ENCODE measurements at regions not wholly inside any gene's neighbourhood (a gene's known extent, or its start where the extent isn't known, plus 50 kb on each side); places are given as distances from the start of the nearest gene placed in this dataset.

DNA sequence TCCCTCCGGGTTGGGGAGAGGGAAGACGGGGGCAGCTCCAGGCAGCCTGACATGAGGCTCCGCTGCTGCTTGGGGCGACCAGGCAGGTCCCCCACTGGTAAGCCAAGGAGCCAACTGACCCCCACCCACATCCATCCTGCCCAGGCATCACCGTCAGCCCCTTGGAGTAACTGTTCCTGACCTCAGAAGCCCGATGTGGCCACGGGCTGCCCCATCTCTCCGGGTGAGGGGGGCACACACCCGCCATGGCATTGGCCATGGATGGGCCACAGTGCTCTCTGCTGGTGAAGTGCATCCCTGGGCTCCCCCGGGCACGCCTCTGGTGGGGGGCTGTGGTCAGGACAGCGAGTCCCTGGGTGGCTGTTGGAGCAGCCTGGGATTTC lies 100.0 kb downstream of the CRYAA start:
- Histone ChIP-seq H3K27me3 (peaks cover 0 to 14% of the 10 kb centered on the region in 2 donors), H3K9me3 (no peaks in the 10 kb centered on the region), H3K4me3 (no peak overlapping the region), H3K4me1 (no peaks in the 10 kb centered on the region), H3K36me3 (no peaks in the 10 kb centered on the region), H3K27ac (no peak overlapping the region)
- intact Hi-C loops (cut with DNase I; ENCODE audit: low total_unique reads): no loop called here
- TF ChIP-seq POLR2AphosphoS5 (IDR thresholded peaks at IDR 0.05) (no peak), POLR2A (IDR thresholded peaks at IDR 0.05) (no peak)
- TF ChIP-seq, protein P1, sequence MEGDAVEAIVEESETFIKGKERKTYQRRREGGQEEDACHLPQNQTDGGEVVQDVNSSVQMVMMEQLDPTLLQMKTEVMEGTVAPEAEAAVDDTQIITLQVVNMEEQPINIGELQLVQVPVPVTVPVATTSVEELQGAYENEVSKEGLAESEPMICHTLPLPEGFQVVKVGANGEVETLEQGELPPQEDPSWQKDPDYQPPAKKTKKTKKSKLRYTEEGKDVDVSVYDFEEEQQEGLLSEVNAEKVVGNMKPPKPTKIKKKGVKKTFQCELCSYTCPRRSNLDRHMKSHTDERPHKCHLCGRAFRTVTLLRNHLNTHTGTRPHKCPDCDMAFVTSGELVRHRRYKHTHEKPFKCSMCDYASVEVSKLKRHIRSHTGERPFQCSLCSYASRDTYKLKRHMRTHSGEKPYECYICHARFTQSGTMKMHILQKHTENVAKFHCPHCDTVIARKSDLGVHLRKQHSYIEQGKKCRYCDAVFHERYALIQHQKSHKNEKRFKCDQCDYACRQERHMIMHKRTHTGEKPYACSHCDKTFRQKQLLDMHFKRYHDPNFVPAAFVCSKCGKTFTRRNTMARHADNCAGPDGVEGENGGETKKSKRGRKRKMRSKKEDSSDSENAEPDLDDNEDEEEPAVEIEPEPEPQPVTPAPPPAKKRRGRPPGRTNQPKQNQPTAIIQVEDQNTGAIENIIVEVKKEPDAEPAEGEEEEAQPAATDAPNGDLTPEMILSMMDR (IDR thresholded peaks at IDR 0.05): no peak
- DNase-seq (ENCODE audit: low spot score in 2 of 2): no peak

DNA sequence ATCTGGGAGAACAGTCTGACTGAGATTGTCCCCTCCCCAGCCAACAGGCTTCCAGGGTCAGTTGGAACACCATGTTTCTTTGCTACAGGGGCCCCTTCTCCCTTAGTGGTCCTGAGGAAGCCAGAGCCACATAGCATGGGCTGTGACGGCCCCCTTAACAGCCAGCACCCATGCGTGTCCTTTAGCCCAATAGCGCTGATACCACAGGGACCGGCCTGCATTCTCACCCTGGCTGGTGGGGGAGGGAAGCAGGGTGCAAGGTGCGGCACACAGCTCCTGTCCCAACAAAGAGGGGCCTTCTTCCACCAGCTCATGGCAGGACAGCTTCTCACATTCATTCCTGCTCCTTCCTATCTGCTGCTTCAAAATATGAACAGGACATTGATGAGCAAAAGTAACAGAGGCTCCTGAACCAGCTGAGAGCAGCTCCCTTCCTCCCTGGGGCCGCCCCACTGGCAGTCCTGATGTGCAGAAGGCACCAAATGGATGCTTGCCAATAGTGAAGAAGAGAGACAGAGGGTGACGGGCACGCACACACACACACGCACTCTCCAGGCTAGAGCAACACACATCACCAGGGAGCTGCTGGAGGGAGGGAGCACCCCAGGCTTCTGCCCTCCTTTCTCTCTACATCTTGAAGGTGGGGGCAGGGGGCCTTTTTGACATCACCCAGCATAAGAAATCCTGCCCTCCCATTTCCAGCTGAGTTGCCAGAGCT lies 99.4 kb downstream of the CRYAA start:
- no peaks in the 10 kb centered on the region for H3K9me3 ChIP-seq
- peaks cover 0 to 11% of the 10 kb centered on the region in 2 donors for H3K27me3 ChIP-seq
- no peak overlapping the region for H3K4me3 ChIP-seq
- no peaks in the 10 kb centered on the region for H3K36me3 ChIP-seq
- peak overlapping the region in 1 of 2 donors; percentile 84 for H3K27ac ChIP-seq
- no peaks in the 10 kb centered on the region for H3K4me1 ChIP-seq
- intact Hi-C loops (cut with DNase I; ENCODE audit: low total_unique reads): no loop called here
- no peak for TF ChIP-seq POLR2AphosphoS5 (IDR thresholded peaks at IDR 0.05)
- TF ChIP-seq, protein P1 (IDR thresholded peaks at IDR 0.05): no peak
- TF ChIP-seq POLR2A (IDR thresholded peaks at IDR 0.05): no peak
- DNase-seq (ENCODE audit: low spot score in 2 of 2): no peak

GRCh38 chr21:43267391-43268085 lies 98.7 kb downstream of the CRYAA start:
- peaks cover 0 to 4% of the 10 kb centered on the region in 2 donors for H3K27me3 ChIP-seq
- no peak overlapping the region for H3K4me3 ChIP-seq
- TF ChIP-seq POLR2AphosphoS5 (IDR thresholded peaks at IDR 0.05) (no peak), POLR2A (IDR thresholded peaks at IDR 0.05) (no peak)
- TF ChIP-seq, protein P1 (IDR thresholded peaks at IDR 0.05): no peak
- no peak for DNase-seq (ENCODE audit: low spot score in 2 of 2)
- H3K9me3 ChIP-seq: no peaks in the 10 kb centered on the region
- H3K4me1 ChIP-seq: no peaks in the 10 kb centered on the region
- no peaks in the 10 kb centered on the region for H3K36me3 ChIP-seq
- H3K27ac ChIP-seq: peak overlapping the region; percentile 61 to 84
- intact Hi-C loops (cut with DNase I; ENCODE audit: low total_unique reads): no loop called here

DNA sequence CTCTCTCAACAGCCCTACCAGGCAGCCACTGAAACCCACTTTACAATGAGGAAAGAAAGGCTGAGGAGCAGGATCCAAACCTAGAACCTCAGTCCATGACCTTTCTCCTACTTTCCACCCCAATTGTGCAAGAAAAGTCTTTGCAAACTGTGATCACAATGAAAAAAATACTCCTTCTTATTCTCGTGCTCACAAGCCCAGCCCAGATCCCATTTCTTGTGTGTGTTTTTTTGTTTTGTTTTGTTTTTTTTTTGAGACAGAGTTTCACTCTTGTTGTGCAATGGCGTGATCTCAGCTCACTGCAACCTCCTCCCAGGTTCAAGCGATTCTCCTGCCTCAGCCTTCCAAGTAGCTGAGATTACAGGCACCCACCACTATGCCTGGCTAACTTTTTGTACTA lies 97.7 kb downstream of the CRYAA start:
- peak overlapping the region; percentile 61 to 84 for H3K27ac ChIP-seq
- no peak for TF ChIP-seq POLR2A (IDR thresholded peaks at IDR 0.05)
- TF ChIP-seq, protein P1 (IDR thresholded peaks at IDR 0.05): no peak

DNA sequence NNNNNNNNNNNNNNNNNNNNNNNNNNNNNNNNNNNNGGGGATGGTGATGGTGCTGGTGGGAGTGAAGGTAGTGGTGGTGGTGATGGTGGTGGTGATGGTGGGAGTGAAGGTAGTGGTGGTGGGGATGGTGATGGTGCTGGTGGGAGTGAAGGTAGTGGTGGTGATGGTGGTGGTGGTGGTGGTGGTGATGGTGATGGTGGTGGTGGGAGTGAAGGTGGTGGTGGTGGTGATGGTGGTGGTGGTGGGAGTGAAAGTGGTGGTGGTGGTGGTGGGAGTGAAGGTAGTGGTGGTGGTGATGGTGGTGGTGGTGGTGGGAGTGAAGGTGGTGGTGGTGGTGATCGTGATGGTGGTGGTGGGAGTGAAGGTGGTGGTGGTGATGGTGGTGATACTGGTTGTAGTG lies 93.6 kb downstream of the CRYAA start:
- intact Hi-C loops (cut with DNase I; ENCODE audit: low total_unique reads): no loop called here
- no peaks in the 10 kb centered on the region for H3K36me3 ChIP-seq
- no peak overlapping the region for H3K4me3 ChIP-seq
- no peaks in the 10 kb centered on the region for H3K4me1 ChIP-seq
- H3K27me3 ChIP-seq: no peaks in the 10 kb centered on the region
- no peak overlapping the region for H3K27ac ChIP-seq
- H3K9me3 ChIP-seq: no peaks in the 10 kb centered on the region
- DNase-seq (ENCODE audit: low spot score in 2 of 2): peak in 1 of 2 donors; percentile 62
- no peak for TF ChIP-seq POLR2A (IDR thresholded peaks at IDR 0.05)
- TF ChIP-seq, protein P1 (IDR thresholded peaks at IDR 0.05): no peak
- TF ChIP-seq POLR2AphosphoS5 (IDR thresholded peaks at IDR 0.05): no peak

More for the DNA sequence above, 97.7 kb downstream of the CRYAA start:
- Histone ChIP-seq H3K4me1 (no peaks in the 10 kb centered on the region), H3K36me3 (no peaks in the 10 kb centered on the region), H3K4me3 (no peak overlapping the region), H3K9me3 (no peaks in the 10 kb centered on the region), H3K27me3 (no peaks in the 10 kb centered on the region)
- intact Hi-C loops (cut with DNase I; ENCODE audit: low total_unique reads): no loop called here
- DNase-seq (ENCODE audit: low spot score in 2 of 2): no peak
